PC-9 (cell line): ENCODE measurements at regions not wholly inside any gene's neighbourhood (a gene's known extent, or its start where the extent isn't known, plus 50 kb on each side); places are given as distances from the start of the nearest gene placed in this dataset.

Experiments
- CTCF ChIP-seq: fragments of 200-600 bp; sonication (generic); conservative IDR thresholded peaks from 2 replicates; pipeline ENCODE4 v1.6.1; 2017; ENCODE audit warnings: mixed run types, antibody characterized with exemption, mild to moderate bottlenecking, moderate library complexity
- EZH2 ChIP-seq: fragments of 200-600 bp; sonication (generic); IDR thresholded peaks from 2 replicates; pipeline ENCODE4 v1.8.0; 2017; ENCODE audit warnings: antibody characterized with exemption, low read depth

- TF ChIP-seq CTCF (no peak), EZH2 (no peak)
These were observed 451.7 kb downstream of the PYDC2 start for GRCh38 chr3:191912616-191913204.
